ENCODE measurements at regions not wholly inside any gene's neighbourhood (a gene's known extent, or its start where the extent isn't known, plus 50 kb on each side); places are given as distances from the start of the nearest gene placed in this dataset.

GRCh38 chr2:195037045-195037444 is 620.0 kb upstream of the SLC39A10 start:
- no peak for TF ChIP-seq CTCF (IDR thresholded peaks at IDR 0.05; ENCODE audit: borderline replicate concordance, insufficient read depth, low read depth, low read length)
- no peak overlapping the region for H3K4me3 ChIP-seq (ENCODE audit: low read depth, low read length)

- no peak for TF ChIP-seq CTCF (IDR thresholded peaks at IDR 0.05; ENCODE audit: borderline replicate concordance, insufficient read depth, low read depth, low read length)
- H3K4me3 ChIP-seq (ENCODE audit: low read depth, low read length) = no peak overlapping the region
Measured at GRCh38 chr2:195031411-195031810, 625.6 kb upstream of the SLC39A10 start.

- H3K4me3 ChIP-seq (ENCODE audit: low read depth, low read length) = no peak overlapping the region
- TF ChIP-seq CTCF (IDR thresholded peaks at IDR 0.05; ENCODE audit: borderline replicate concordance, insufficient read depth, low read depth, low read length) = no peak
Measured at GRCh38 chr2:195029804-195030654, 627.0 kb upstream of the SLC39A10 start.

GRCh38 chr2:195027947-195028346 is 629.1 kb upstream of the SLC39A10 start:
- no peak for TF ChIP-seq CTCF (IDR thresholded peaks at IDR 0.05; ENCODE audit: borderline replicate concordance, insufficient read depth, low read depth, low read length)
- no peak overlapping the region for H3K4me3 ChIP-seq (ENCODE audit: low read depth, low read length)

- TF ChIP-seq CTCF (IDR thresholded peaks at IDR 0.05; ENCODE audit: borderline replicate concordance, insufficient read depth, low read depth, low read length) = no peak
- H3K4me3 ChIP-seq (ENCODE audit: low read depth, low read length) = no peak overlapping the region
Measured at GRCh38 chr2:195026261-195026660, 630.8 kb upstream of the SLC39A10 start.

- TF ChIP-seq CTCF (IDR thresholded peaks at IDR 0.05; ENCODE audit: borderline replicate concordance, insufficient read depth, low read depth, low read length) = no peak
- H3K4me3 ChIP-seq (ENCODE audit: low read depth, low read length) = no peak overlapping the region
Measured at GRCh38 chr2:195022508-195022830, 634.6 kb upstream of the SLC39A10 start.
